ENCODE measurements at regions not wholly inside any gene's neighbourhood (a gene's known extent, or its start where the extent isn't known, plus 50 kb on each side); places are given as distances from the start of the nearest gene placed in this dataset.

GRCh38 chr14:45519766-45520165 lies 266.8 kb upstream of the MIS18BP1 start:
- Histone ChIP-seq H3K27ac (no peak overlapping the region), H3K4me2 (no peak overlapping the region), H3K9me2 (replicated peaks; ENCODE audit: insufficient read depth) (no peaks in the 10 kb centered on the region), H3K4me3 (no peak overlapping the region), H3K79me2 (no peaks in the 10 kb centered on the region), H3K27me3 (no peaks in the 10 kb centered on the region), H3K36me3 (replicated peaks; ENCODE audit: insufficient read depth, low read depth) (no peaks in the 10 kb centered on the region), H3K9me3 (ENCODE audit: low read depth) (no peaks in the 10 kb centered on the region), H4K20me1 (ENCODE audit: insufficient read depth, poor library complexity, severe bottlenecking) (no peaks in the 10 kb centered on the region), H2AFZ (no peak overlapping the region), H3K4me1 (ENCODE audit: insufficient read depth) (no peaks in the 10 kb centered on the region)
- no peak for DNase-seq (ENCODE audit: low spot score)
- WGBS (ENCODE audit: low lambda C conversion rate, missing lambda C conversion rate) = 68% methylated on average over 1 of the region's 1 CpG
- no peak for TF ChIP-seq EZH2 (IDR thresholded peaks at IDR 0.05; ENCODE audit: borderline replicate concordance)
- TF ChIP-seq CTCF (IDR thresholded peaks at IDR 0.05; ENCODE audit: poor library complexity) = no peak
- TF ChIP-seq EZH2phosphoT487 (IDR thresholded peaks at IDR 0.05; ENCODE audit: low read depth, severe bottlenecking, unreplicated experiment) = no peak

GRCh38 chr14:45492876-45493275 lies 239.9 kb upstream of the MIS18BP1 start:
- Histone ChIP-seq H3K4me3 (no peak overlapping the region), H4K20me1 (ENCODE audit: insufficient read depth, poor library complexity, severe bottlenecking) (no peaks in the 10 kb centered on the region), H2AFZ (no peak overlapping the region), H3K27ac (no peak overlapping the region), H3K27me3 (no peaks in the 10 kb centered on the region), H3K79me2 (no peaks in the 10 kb centered on the region), H3K9me2 (replicated peaks; ENCODE audit: insufficient read depth) (no peaks in the 10 kb centered on the region), H3K9me3 (ENCODE audit: low read depth) (no peaks in the 10 kb centered on the region), H3K4me2 (no peak overlapping the region), H3K36me3 (replicated peaks; ENCODE audit: insufficient read depth, low read depth) (no peaks in the 10 kb centered on the region), H3K4me1 (ENCODE audit: insufficient read depth) (no peaks in the 10 kb centered on the region)
- no peak for DNase-seq (ENCODE audit: low spot score)
- TF ChIP-seq EZH2phosphoT487 (IDR thresholded peaks at IDR 0.05; ENCODE audit: low read depth, severe bottlenecking, unreplicated experiment) (no peak), CTCF (IDR thresholded peaks at IDR 0.05; ENCODE audit: poor library complexity) (no peak), EZH2 (IDR thresholded peaks at IDR 0.05; ENCODE audit: borderline replicate concordance) (no peak)
- 71% methylated on average over 4 of the region's 4 CpGs for WGBS (ENCODE audit: low lambda C conversion rate, missing lambda C conversion rate)

- 73% methylated on average over 3 of the region's 3 CpGs for WGBS (ENCODE audit: low lambda C conversion rate, missing lambda C conversion rate)
- no peaks in the 10 kb centered on the region for H3K36me3 ChIP-seq (replicated peaks; ENCODE audit: insufficient read depth, low read depth)
- H3K4me3 ChIP-seq = no peak overlapping the region
- TF ChIP-seq EZH2phosphoT487 (IDR thresholded peaks at IDR 0.05; ENCODE audit: low read depth, severe bottlenecking, unreplicated experiment) = no peak
- no peak for TF ChIP-seq EZH2 (IDR thresholded peaks at IDR 0.05; ENCODE audit: borderline replicate concordance)
- no peak for TF ChIP-seq CTCF (IDR thresholded peaks at IDR 0.05; ENCODE audit: poor library complexity)
- H3K79me2 ChIP-seq = no peaks in the 10 kb centered on the region
- no peaks in the 10 kb centered on the region for H3K9me2 ChIP-seq (replicated peaks; ENCODE audit: insufficient read depth)
- H3K27ac ChIP-seq = no peak overlapping the region
- peak; percentile 10 for DNase-seq (ENCODE audit: low spot score)
- H3K4me1 ChIP-seq (ENCODE audit: insufficient read depth) = no peaks in the 10 kb centered on the region
- no peaks in the 10 kb centered on the region for H3K27me3 ChIP-seq
- no peak overlapping the region for H2AFZ ChIP-seq
- no peaks in the 10 kb centered on the region for H4K20me1 ChIP-seq (ENCODE audit: insufficient read depth, poor library complexity, severe bottlenecking)
- no peaks in the 10 kb centered on the region for H3K9me3 ChIP-seq (ENCODE audit: low read depth)
- H3K4me2 ChIP-seq = no peak overlapping the region
These were observed 238.9 kb upstream of the MIS18BP1 start for GRCh38 chr14:45491914-45492313.

- no peaks in the 10 kb centered on the region for H4K20me1 ChIP-seq (ENCODE audit: insufficient read depth, poor library complexity, severe bottlenecking)
- H3K79me2 ChIP-seq = no peaks in the 10 kb centered on the region
- no peaks in the 10 kb centered on the region for H3K27me3 ChIP-seq
These were observed 233.6 kb upstream of the MIS18BP1 start for GRCh38 chr14:45486599-45486998.

More at GRCh38 chr14:45486599-45486998, 233.6 kb upstream of the MIS18BP1 start:
- H3K4me1 ChIP-seq (ENCODE audit: insufficient read depth) = no peaks in the 10 kb centered on the region
- H3K9me3 ChIP-seq (ENCODE audit: low read depth) = no peaks in the 10 kb centered on the region
- H2AFZ ChIP-seq = no peak overlapping the region
- no peak overlapping the region for H3K4me3 ChIP-seq
- WGBS (ENCODE audit: low lambda C conversion rate, missing lambda C conversion rate) = 100% methylated on average over 1 of the region's 1 CpG
- TF ChIP-seq EZH2phosphoT487 (IDR thresholded peaks at IDR 0.05; ENCODE audit: low read depth, severe bottlenecking, unreplicated experiment) (no peak), EZH2 (IDR thresholded peaks at IDR 0.05; ENCODE audit: borderline replicate concordance) (no peak), CTCF (IDR thresholded peaks at IDR 0.05; ENCODE audit: poor library complexity) (no peak)
- H3K36me3 ChIP-seq (replicated peaks; ENCODE audit: insufficient read depth, low read depth) = no peaks in the 10 kb centered on the region
- no peak overlapping the region for H3K27ac ChIP-seq
- DNase-seq (ENCODE audit: low spot score) = no peak
- H3K9me2 ChIP-seq (replicated peaks; ENCODE audit: insufficient read depth) = no peaks in the 10 kb centered on the region
- H3K4me2 ChIP-seq = no peak overlapping the region
